CD4-positive, alpha-beta T cell (primary cell): ENCODE measurements at regions not wholly inside any gene's neighbourhood (a gene's known extent, or its start where the extent isn't known, plus 50 kb on each side); places are given as distances from the start of the nearest gene placed in this dataset.

ENCODE experiments used
- ATAC-seq: fragments of 200-7000 bp; cut with Tn5 transposase; one replicate; pipeline ENCODE4 v1.10.0; 2022; ENCODE audit warnings: mild to moderate bottlenecking; ENCODE audit not compliant: poor library complexity
- CTCF ChIA-PET: fragments of 350-600 bp; sonication (Branson Sonifier 250); formaldehyde crosslinking; loops from one replicate; lab custom pipeline; 2021; ENCODE audit warnings: antibody characterized with exemption, inconsistent platforms; lab: Charles Lee
- POLR2A ChIA-PET: fragments of 350-600 bp; sonication (Branson Sonifier 250); formaldehyde crosslinking; loops from one replicate; lab custom pipeline; 2021; ENCODE audit warnings: antibody characterized with exemption, inconsistent platforms; lab: Charles Lee
- DNase-seq, 14 experiments: peaks; one replicate each; pipeline ENCODE4 v3.0.0-alpha.2; 2013 to 2020; ENCODE audit warnings: mixed read lengths in 2 of 14
- H3K27ac ChIP-seq, 2 donors: one replicate each; pipeline versions ENCODE4 v1.5.1 to v1.7.0; 2013; ENCODE audit warnings: low read length in 2 of 2, low read depth in 1 of 2, mild to moderate bottlenecking in 1 of 2
- H3K27me3 ChIP-seq, 2 experiments: 1 replicate in 1 of 2; 2 replicates in 1 of 2; pipeline versions ENCODE4 v1.6.1 to v1.7.0; 2013; ENCODE audit warnings: low read length in 2 of 2, control low read depth in 1 of 2, mild to moderate bottlenecking in 1 of 2, moderate library complexity in 1 of 2; ENCODE audit not compliant: insufficient read depth in 2 of 2, control insufficient read depth in 1 of 2
- H3K36me3 ChIP-seq: one replicate; pipeline ENCODE4 v1.6.1; 2013; ENCODE audit warnings: low read length, control low read depth; ENCODE audit not compliant: insufficient read depth
- H3K4me1 ChIP-seq: one replicate; pipeline ENCODE4 v1.6.1; 2013; ENCODE audit warnings: low read length, control low read depth; ENCODE audit not compliant: insufficient read depth
- H3K4me3 ChIP-seq: one replicate; pipeline ENCODE4 v1.5.1; 2013; ENCODE audit warnings: mild to moderate bottlenecking, low read length, moderate library complexity
- H3K9me3 ChIP-seq, 2 experiments: 1 replicate in 1 of 2; 2 replicates in 1 of 2; pipeline versions ENCODE4 v1.6.1 to v1.7.0; 2013; ENCODE audit warnings: low read length in 2 of 2, mild to moderate bottlenecking in 2 of 2, control low read depth in 1 of 2, moderate library complexity in 1 of 2; ENCODE audit not compliant: control insufficient read depth in 1 of 2, insufficient read depth in 1 of 2
- H3K27ac Mint-ChIP-seq: one replicate; pipeline ENCODE4 v1.8.0; 2020; ENCODE audit warnings: mixed read lengths
- H3K27me3 Mint-ChIP-seq: one replicate; pipeline ENCODE4 v1.8.0; 2021; ENCODE audit warnings: mixed read lengths
- H3K36me3 Mint-ChIP-seq: one replicate; pipeline ENCODE4 v1.8.0; 2021; ENCODE audit warnings: low read depth, mixed read lengths
- H3K4me1 Mint-ChIP-seq: one replicate; pipeline ENCODE4 v1.8.0; 2021; ENCODE audit warnings: low read depth, mixed read lengths
- H3K4me3 Mint-ChIP-seq: one replicate; pipeline ENCODE4 v1.8.0; 2020; ENCODE audit warnings: mild to moderate bottlenecking, mixed read lengths
- H3K9me3 Mint-ChIP-seq: one replicate; pipeline ENCODE4 v1.8.0; 2020; ENCODE audit warnings: mixed read lengths
- CTCF ChIP-seq: fragments of 200-600 bp; IDR thresholded peaks from one replicate; pipeline ENCODE4 v1.8.0; 2022; ENCODE audit warnings: antibody characterized with exemption, mild to moderate bottlenecking
- intact Hi-C, 2 experiments: fragments of 100-400 bp; cut with DNase I in 1 of 2; cut with micrococcal nuclease in 1 of 2; formaldehyde crosslinking; loops; one replicate each; pipeline versions ENCODE4 v1.15.1 to v1.9.0; 2023 to 2025; cut with DNase I, micrococcal nuclease

GRCh38 chr5:57348376-57349140 lies 134.1 kb downstream of the ACTBL2 start:
- H3K4me3 ChIP-seq: no peak overlapping the region
- POLR2A ChIA-PET: no interaction called here
- no peaks in the 10 kb centered on the region for H3K4me1 ChIP-seq
- no peak for TF ChIP-seq CTCF
- intact Hi-C loops: no loop called here
- H3K27ac Mint-ChIP-seq: no peak overlapping the region
- ATAC-seq: no peak
- DNase-seq: no peak
- peaks cover 8% of the 10 kb centered on the region for H3K9me3 Mint-ChIP-seq
- peaks cover 8% of the 10 kb centered on the region for H3K27me3 Mint-ChIP-seq
- H3K9me3 ChIP-seq: no peaks in the 10 kb centered on the region
- H3K27me3 ChIP-seq: no peaks in the 10 kb centered on the region
- no peaks in the 10 kb centered on the region for H3K36me3 Mint-ChIP-seq
- H3K27ac ChIP-seq: no peak overlapping the region
- no peaks in the 10 kb centered on the region for H3K36me3 ChIP-seq
- CTCF ChIA-PET: no interaction called here
- H3K4me1 Mint-ChIP-seq: no peaks in the 10 kb centered on the region
- no peak overlapping the region for H3K4me3 Mint-ChIP-seq

GRCh38 chr5:57346328-57346727 lies 136.3 kb downstream of the ACTBL2 start:
- intact Hi-C loops: no loop called here
- peaks cover 8% of the 10 kb centered on the region for H3K9me3 Mint-ChIP-seq
- no peak overlapping the region for H3K4me3 Mint-ChIP-seq
- ATAC-seq (no peak), DNase-seq (no peak)
- ChIA-PET POLR2A (no interaction called here), CTCF (no interaction called here)
- Histone ChIP-seq H3K9me3 (no peaks in the 10 kb centered on the region), H3K4me3 (no peak overlapping the region), H3K27ac (no peak overlapping the region), H3K27me3 (no peaks in the 10 kb centered on the region), H3K36me3 (no peaks in the 10 kb centered on the region), H3K4me1 (no peaks in the 10 kb centered on the region)
- H3K36me3 Mint-ChIP-seq: no peaks in the 10 kb centered on the region
- TF ChIP-seq CTCF: no peak
- H3K4me1 Mint-ChIP-seq: no peaks in the 10 kb centered on the region
- peaks cover 8% of the 10 kb centered on the region for H3K27me3 Mint-ChIP-seq
- H3K27ac Mint-ChIP-seq: no peak overlapping the region

GRCh38 chr5:57341380-57341979 lies 141.1 kb downstream of the ACTBL2 start:
- ATAC-seq: no peak
- ChIA-PET POLR2A (no interaction called here), CTCF (no interaction called here)
- Histone ChIP-seq H3K9me3 (no peaks in the 10 kb centered on the region), H3K36me3 (no peaks in the 10 kb centered on the region), H3K27ac (no peak overlapping the region), H3K27me3 (no peaks in the 10 kb centered on the region), H3K4me3 (no peak overlapping the region), H3K4me1 (no peaks in the 10 kb centered on the region)
- Mint-ChIP-seq H3K4me1 (no peaks in the 10 kb centered on the region), H3K27ac (no peak overlapping the region), H3K9me3 (peaks cover 8% of the 10 kb centered on the region), H3K27me3 (no peaks in the 10 kb centered on the region), H3K4me3 (no peak overlapping the region), H3K36me3 (no peaks in the 10 kb centered on the region)
- intact Hi-C loops: no loop called here
- no peak for TF ChIP-seq CTCF
- no peak for DNase-seq
